Transverse colon (tissue), 4 donors: ENCODE measurements at regions not wholly inside any gene's neighbourhood (a gene's known extent, or its start where the extent isn't known, plus 50 kb on each side); places are given as distances from the start of the nearest gene placed in this dataset.

Experiments
- DNase-seq: peaks from one replicate; pipeline ENCODE4 v3.0.0-alpha.2; 2019
- H3K27ac ChIP-seq, 4 donors: fragments of 200-600 bp; sonication (generic); 2 replicates each; pipeline ENCODE4 v1.5.1; 2016 to 2018; ENCODE audit warnings: inconsistent platforms in 4 of 4
- H3K27me3 ChIP-seq: fragments of 200-600 bp; sonication (generic); 2 replicates; pipeline ENCODE4 v1.5.1; 2017; ENCODE audit warnings: inconsistent platforms
- H3K36me3 ChIP-seq, 4 donors: fragments of 200-600 bp; sonication (generic); 2 replicates each; pipeline ENCODE4 v1.5.1; 2017 to 2019; ENCODE audit warnings: inconsistent platforms in 4 of 4
- H3K4me1 ChIP-seq, 4 donors: fragments of 200-600 bp; sonication (generic); 2 replicates each; pipeline ENCODE4 v1.5.1; 2017 to 2020; ENCODE audit warnings: inconsistent platforms in 4 of 4
- H3K4me3 ChIP-seq, 4 donors: fragments of 200-600 bp; sonication (generic); 1 replicate in 1 of 4; 2 replicates in 3 of 4; pipeline versions ENCODE4 v1.5.1 to v1.6.1; 2017 to 2019; ENCODE audit warnings: inconsistent platforms in 4 of 4
- H3K9me3 ChIP-seq, 2 donors: fragments of 200-600 bp; sonication (generic); 2 replicates each; pipeline ENCODE4 v1.5.1; 2017 to 2019; ENCODE audit warnings: inconsistent platforms in 2 of 2
- EP300 ChIP-seq: sonication (generic); formaldehyde crosslinking; IDR thresholded peaks from one replicate; pipeline ENCODE4 v1.6.1; 2017; ENCODE audit warnings: antibody characterized with exemption, low read depth
- POLR2A ChIP-seq: fragments of 450-650 bp; IDR thresholded peaks from one replicate; pipeline ENCODE4 v1.6.1; 2016; ENCODE audit warnings: antibody characterized with exemption, mild to moderate bottlenecking, moderate library complexity
- POLR2AphosphoS5 ChIP-seq, 3 donors: sonication (generic); formaldehyde crosslinking; IDR thresholded peaks; one replicate each; pipeline ENCODE4 v1.6.1; 2016; ENCODE audit warnings: antibody characterized with exemption in 3 of 3
- WGBS, 2 donors: methylation state at CpG; one replicate each; pipeline ENCODE4 v1.1.5; 2018; ENCODE audit warnings: low coverage in 1 of 2; 5-methylcytosine and 5-hydroxymethylcytosine counted together
- in situ Hi-C, 4 donors: fragments of 200-750 bp; cut with MboI; loops; one replicate each; pipeline versions ENCODE4 v1.15.0 to v1.15.1; 2017; ENCODE audit warnings: low sequenced_read_pairs in 3 of 4, low pct_ligation_motif_present in 1 of 4, low pct_unique_long_range_greater_than_20kb in 1 of 4
- intact Hi-C: fragments of 100-400 bp; cut with DNase I; formaldehyde crosslinking; loops from one replicate; pipeline ENCODE4 v1.15.1; 2023; ENCODE audit warnings: low total_unique reads
- TF ChIP-seq, protein P1 (sequence below), 5 experiments: fragments of 200-600 bp in 3 of 5; fragments of 450-650 bp in 2 of 5; sonication (generic) in 3 of 5; IDR thresholded peaks; 1 replicate in 2 of 5; 2 replicates in 3 of 5; pipeline ENCODE4 v1.5.1; 2016 to 2017; ENCODE audit warnings: antibody characterized with exemption in 5 of 5, inconsistent platforms in 3 of 5, mild to moderate bottlenecking in 2 of 5, moderate library complexity in 1 of 5

DNA sequence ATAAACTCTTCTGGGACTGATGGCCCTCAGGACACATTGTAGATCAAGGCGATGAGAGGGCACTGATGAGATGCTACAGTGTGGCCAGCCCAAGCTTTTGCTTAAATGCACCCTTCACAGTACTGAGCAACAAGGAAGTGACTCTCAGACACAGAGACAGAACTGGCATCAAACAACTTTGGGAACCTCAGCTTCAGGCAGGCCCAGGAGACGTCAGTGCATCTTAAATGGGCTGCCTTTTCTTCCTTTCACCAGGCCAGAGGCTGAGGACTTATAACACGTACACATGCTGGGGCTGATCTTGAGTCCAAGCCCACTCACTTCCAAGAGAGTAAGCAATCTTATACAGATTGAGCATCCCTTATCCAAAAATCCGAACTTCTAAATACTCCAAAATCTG lies 386.1 kb upstream of the C16orf82 start:
- in situ Hi-C loops, result no loop called here
- 69% methylated on average over 2 to 4 of the region's 4 CpGs for WGBS, 2 donors
- DNase-seq, result no peak
- H3K4me3 ChIP-seq, result no peak overlapping the region
- intact Hi-C loops, result no loop called here
- no peaks in the 10 kb centered on the region for H3K9me3 ChIP-seq
- H3K4me1 ChIP-seq, result no peaks in the 10 kb centered on the region
- H3K27me3 ChIP-seq, result no peaks in the 10 kb centered on the region
- H3K36me3 ChIP-seq, result no peaks in the 10 kb centered on the region
- TF ChIP-seq POLR2AphosphoS5 (IDR thresholded peaks at IDR 0.05), result no peak
- TF ChIP-seq EP300, result no peak
- TF ChIP-seq, protein P1, sequence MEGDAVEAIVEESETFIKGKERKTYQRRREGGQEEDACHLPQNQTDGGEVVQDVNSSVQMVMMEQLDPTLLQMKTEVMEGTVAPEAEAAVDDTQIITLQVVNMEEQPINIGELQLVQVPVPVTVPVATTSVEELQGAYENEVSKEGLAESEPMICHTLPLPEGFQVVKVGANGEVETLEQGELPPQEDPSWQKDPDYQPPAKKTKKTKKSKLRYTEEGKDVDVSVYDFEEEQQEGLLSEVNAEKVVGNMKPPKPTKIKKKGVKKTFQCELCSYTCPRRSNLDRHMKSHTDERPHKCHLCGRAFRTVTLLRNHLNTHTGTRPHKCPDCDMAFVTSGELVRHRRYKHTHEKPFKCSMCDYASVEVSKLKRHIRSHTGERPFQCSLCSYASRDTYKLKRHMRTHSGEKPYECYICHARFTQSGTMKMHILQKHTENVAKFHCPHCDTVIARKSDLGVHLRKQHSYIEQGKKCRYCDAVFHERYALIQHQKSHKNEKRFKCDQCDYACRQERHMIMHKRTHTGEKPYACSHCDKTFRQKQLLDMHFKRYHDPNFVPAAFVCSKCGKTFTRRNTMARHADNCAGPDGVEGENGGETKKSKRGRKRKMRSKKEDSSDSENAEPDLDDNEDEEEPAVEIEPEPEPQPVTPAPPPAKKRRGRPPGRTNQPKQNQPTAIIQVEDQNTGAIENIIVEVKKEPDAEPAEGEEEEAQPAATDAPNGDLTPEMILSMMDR (IDR thresholded peaks at IDR 0.05), result no peak
- TF ChIP-seq POLR2A, result no peak
- H3K27ac ChIP-seq, result no peak overlapping the region

DNA sequence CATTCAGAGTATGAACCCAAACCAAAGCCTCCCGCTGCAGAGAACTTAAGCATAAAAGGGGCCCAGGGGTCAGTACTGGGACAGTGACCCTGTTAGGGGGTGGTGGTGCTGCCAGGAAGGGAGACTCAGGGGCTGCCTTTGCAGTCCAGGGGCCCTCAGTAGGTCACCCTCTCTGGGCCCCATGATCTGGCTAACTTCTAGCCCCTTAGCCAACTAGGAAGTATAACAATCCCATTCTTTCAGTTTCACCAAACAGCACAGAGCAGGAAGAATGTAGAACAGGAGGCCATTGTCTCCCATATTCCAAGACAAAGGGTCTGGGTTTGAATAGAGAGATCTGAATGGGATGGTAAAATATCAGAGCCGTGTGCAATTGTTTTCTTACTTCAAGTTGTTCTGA lies 378.6 kb upstream of the C16orf82 start:
- Histone ChIP-seq H3K27me3 (no peaks in the 10 kb centered on the region), H3K9me3 (no peaks in the 10 kb centered on the region), H3K4me1 (no peaks in the 10 kb centered on the region), H3K36me3 (no peaks in the 10 kb centered on the region), H3K4me3 (no peak overlapping the region), H3K27ac (no peak overlapping the region)
- TF ChIP-seq POLR2A, result no peak
- no peak for DNase-seq
- 67% methylated on average over 2 of the region's 2 CpGs; no CpG with 5 or more reads in 1 of the 2 donors for WGBS, 2 donors
- intact Hi-C loops, result no loop called here
- in situ Hi-C loops, result no loop called here

DNA sequence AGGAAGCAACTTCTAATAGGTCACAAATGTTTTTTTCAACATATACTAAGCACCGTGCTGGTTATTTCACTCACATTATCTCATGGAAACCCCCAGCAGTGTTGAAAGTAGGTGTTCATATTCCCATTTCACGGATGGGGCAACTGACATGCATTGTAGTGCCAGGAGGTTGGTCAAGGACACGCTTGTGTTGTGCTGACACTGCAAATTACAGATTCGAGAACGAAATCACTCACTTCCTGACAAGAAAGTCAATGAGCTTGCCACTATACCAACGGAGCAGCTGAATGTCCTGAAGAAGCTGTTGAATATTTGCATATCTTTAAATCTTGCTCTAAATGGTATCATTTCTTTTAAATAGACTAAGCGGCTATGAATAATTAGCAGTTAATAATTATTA lies 378.0 kb upstream of the C16orf82 start:
- Histone ChIP-seq H3K9me3 (no peaks in the 10 kb centered on the region), H3K36me3 (no peaks in the 10 kb centered on the region), H3K27ac (no peak overlapping the region), H3K4me1 (no peaks in the 10 kb centered on the region), H3K27me3 (no peaks in the 10 kb centered on the region), H3K4me3 (no peak overlapping the region)
- 69 to 78% methylated on average over 5 to 7 of the region's 7 CpGs for WGBS, 2 donors
- intact Hi-C loops, result no loop called here
- DNase-seq, result no peak
- in situ Hi-C loops, result no loop called here
- TF ChIP-seq POLR2A (no peak), EP300 (no peak), POLR2AphosphoS5 (IDR thresholded peaks at IDR 0.05) (no peak)
- TF ChIP-seq, protein P1 (IDR thresholded peaks at IDR 0.05), result no peak

DNA sequence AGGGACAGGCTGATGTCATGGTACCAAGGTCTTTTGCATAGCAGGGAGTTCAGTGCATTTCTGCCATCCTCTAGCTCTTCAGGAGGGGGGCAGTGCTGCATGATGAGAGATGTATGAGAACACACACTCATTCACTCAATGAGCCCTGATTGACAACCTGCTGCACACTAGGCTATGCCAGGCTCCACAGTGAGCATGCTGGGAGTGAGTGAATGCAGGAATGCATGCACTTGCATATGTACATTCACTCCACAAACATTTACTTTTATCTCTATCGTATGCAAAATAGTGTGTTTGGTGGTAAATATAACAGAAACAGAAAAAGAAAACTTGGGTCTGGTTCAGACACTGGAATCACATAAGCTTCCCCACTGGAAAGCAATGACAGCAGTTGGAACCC lies 374.1 kb upstream of the C16orf82 start:
- Histone ChIP-seq H3K36me3 (no peaks in the 10 kb centered on the region), H3K4me3 (no peak overlapping the region), H3K9me3 (no peaks in the 10 kb centered on the region), H3K27me3 (no peaks in the 10 kb centered on the region), H3K27ac (no peak overlapping the region), H3K4me1 (no peaks in the 10 kb centered on the region)
- no peak for DNase-seq
- intact Hi-C loops (no loop called here), in situ Hi-C loops (no loop called here)
- WGBS, 2 donors, result 83 to 100% methylated on average over 1 of the region's 1 CpG
- no peak for TF ChIP-seq EP300
- TF ChIP-seq, protein P1 (IDR thresholded peaks at IDR 0.05), result no peak
- no peak for TF ChIP-seq POLR2A
- no peak for TF ChIP-seq POLR2AphosphoS5 (IDR thresholded peaks at IDR 0.05)

DNA sequence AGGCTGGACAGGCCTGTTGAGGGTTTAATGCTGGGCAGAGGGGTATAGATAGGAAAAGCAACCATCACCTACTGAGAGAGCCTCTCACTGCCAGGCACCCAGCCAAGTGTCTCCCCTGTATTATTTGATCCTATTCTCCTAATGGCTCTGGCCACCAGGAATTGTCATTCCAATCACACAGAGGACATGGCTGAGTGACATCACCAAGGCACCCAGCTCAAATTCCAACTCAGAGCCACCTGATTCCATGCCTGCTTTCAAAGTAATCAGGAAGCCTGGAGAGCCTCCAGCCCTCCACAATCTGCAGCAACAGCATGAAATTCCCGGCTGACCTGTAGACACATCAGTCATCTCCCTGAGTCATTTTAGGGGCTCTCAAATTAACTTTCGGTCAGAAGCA lies 368.9 kb upstream of the C16orf82 start:
- in situ Hi-C loops, result no loop called here
- intact Hi-C loops, result no loop called here
- 60% methylated on average over 2 of the region's 2 CpGs; no CpG with 5 or more reads in 1 of the 2 donors for WGBS, 2 donors

More for the DNA sequence above, 368.9 kb upstream of the C16orf82 start:
- Histone ChIP-seq H3K9me3 (no peaks in the 10 kb centered on the region), H3K36me3 (no peaks in the 10 kb centered on the region), H3K4me3 (no peak overlapping the region), H3K27ac (no peak overlapping the region), H3K27me3 (no peaks in the 10 kb centered on the region), H3K4me1 (no peaks in the 10 kb centered on the region)
- DNase-seq, result no peak
- TF ChIP-seq POLR2A, result no peak
